Nucleus accumbens (tissue), 56 donors: ENCODE measurements at regions not wholly inside any gene's neighbourhood (a gene's known extent, or its start where the extent isn't known, plus 50 kb on each side); places are given as distances from the start of the nearest gene placed in this dataset.
"Not testable (repeated sequence)": the region's sequence is repeated elsewhere in the genome, so short reads cannot be mapped to it uniquely, and the experiment has no call there.

Experiments used
- DNase-seq, 56 donors: peaks; one replicate each; lab custom pipeline; 2025; lab: John Stamatoyannopoulos, UW

GRCh38 chr2:117607202-117607601 lies 207.3 kb upstream of the DDX18 start:
- no peak for DNase-seq

- no peak for DNase-seq
Observed at GRCh38 chr2:117613101-117613500, 201.4 kb upstream of the DDX18 start.

GRCh38 chr2:117614296-117614695 lies 200.2 kb upstream of the DDX18 start:
- DNase-seq: no peak

- DNase-seq: no peak
Observed at GRCh38 chr2:117614823-117615534, 199.5 kb upstream of the DDX18 start.

GRCh38 chr2:117618607-117619006 lies 195.9 kb upstream of the DDX18 start:
- DNase-seq: no peak

GRCh38 chr2:117621326-117621725 lies 193.2 kb upstream of the DDX18 start:
- no peak for DNase-seq

- DNase-seq: not testable (repeated sequence)
Observed at GRCh38 chr2:117623175-117623574, 191.3 kb upstream of the DDX18 start.

- DNase-seq: no peak
Observed at GRCh38 chr2:117631152-117631945, 183.1 kb upstream of the DDX18 start.

- no peak for DNase-seq
Observed at GRCh38 chr2:117635481-117635880, 179.0 kb upstream of the DDX18 start.

GRCh38 chr2:117639401-117639800 lies 175.1 kb upstream of the DDX18 start:
- peak in 19 of 56 donors; percentile 1 to 48 (median 21) for DNase-seq

- no peak for DNase-seq
Observed at GRCh38 chr2:117644403-117644802, 170.1 kb upstream of the DDX18 start.

GRCh38 chr2:117645458-117645857 lies 169.0 kb upstream of the DDX18 start:
- DNase-seq: no peak

GRCh38 chr2:117646099-117646498 lies 168.4 kb upstream of the DDX18 start:
- no peak for DNase-seq

- DNase-seq: no peak
Observed at GRCh38 chr2:117646872-117647271, 167.6 kb upstream of the DDX18 start.

GRCh38 chr2:117656546-117656945 lies 157.9 kb upstream of the DDX18 start:
- no peak for DNase-seq

GRCh38 chr2:117661619-117662018 lies 152.9 kb upstream of the DDX18 start:
- no peak for DNase-seq

- no peak for DNase-seq
Observed at GRCh38 chr2:117674172-117674571, 140.3 kb upstream of the DDX18 start.

- DNase-seq: no peak
Observed at GRCh38 chr2:117679952-117680351, 134.5 kb upstream of the DDX18 start.

- no peak for DNase-seq
Observed at GRCh38 chr2:117684919-117685318, 129.6 kb upstream of the DDX18 start.

- no peak for DNase-seq
Observed at GRCh38 chr2:117686699-117687098, 127.8 kb upstream of the DDX18 start.

GRCh38 chr2:117691595-117691994 lies 122.9 kb upstream of the DDX18 start:
- no peak for DNase-seq
